ENCODE measurements at regions not wholly inside any gene's neighbourhood (a gene's known extent, or its start where the extent isn't known, plus 50 kb on each side); places are given as distances from the start of the nearest gene placed in this dataset.
"Not testable (repeated sequence)": the region's sequence is repeated elsewhere in the genome, so short reads cannot be mapped to it uniquely, and the experiment has no call there.

DNA sequence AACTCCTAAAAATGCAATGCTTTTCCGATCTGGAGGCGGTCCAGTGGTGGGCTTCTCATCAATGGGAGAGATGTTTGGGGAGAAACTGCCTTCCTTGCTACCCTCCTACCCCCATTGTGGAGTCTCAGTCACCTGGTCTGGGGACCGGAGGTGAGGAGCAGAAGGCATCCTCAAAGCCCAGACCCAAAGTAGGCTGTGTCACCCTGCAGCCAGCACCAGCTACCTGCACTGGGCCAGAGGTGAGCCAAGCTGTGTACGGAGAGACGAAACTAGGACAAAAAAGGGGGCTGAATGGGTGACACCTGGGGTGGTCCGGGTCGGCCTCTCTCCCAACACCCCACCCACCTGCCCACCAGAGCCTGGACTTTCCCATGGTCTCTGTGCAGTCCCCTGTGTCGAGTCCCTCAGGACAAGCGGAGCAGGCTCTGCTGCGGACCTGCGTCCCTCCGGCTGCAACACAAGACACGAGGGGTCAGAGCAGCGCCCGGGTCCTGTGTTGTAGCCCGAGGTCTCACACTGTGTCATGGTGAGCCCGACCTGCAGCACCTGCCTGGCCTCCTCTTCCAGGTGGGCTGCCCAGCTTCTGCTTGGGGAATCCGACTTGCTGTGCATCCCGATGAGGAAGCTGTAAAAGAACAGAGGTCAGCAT, 68.0 kb upstream of the RMP24 start:
- Histone ChIP-seq H3K4me3 (ENCODE audit: severe bottlenecking) (no peak overlapping the region), H3K27ac (ENCODE audit: poor library complexity, severe bottlenecking) (no peak overlapping the region), H3K27me3 (ENCODE audit: insufficient read depth, poor library complexity, severe bottlenecking) (no peaks in the 10 kb centered on the region), H3K9me3 (ENCODE audit: severe bottlenecking) (no peaks in the 10 kb centered on the region), H3K4me1 (ENCODE audit: insufficient read depth, poor library complexity, severe bottlenecking) (no peaks in the 10 kb centered on the region), H3K36me3 (ENCODE audit: low read depth) (no peaks in the 10 kb centered on the region)
- ATAC-seq (ENCODE audit: low read depth), result no peak
- DNase-seq (ENCODE audit: low spot score), result no peak
- TF ChIP-seq, protein P1, sequence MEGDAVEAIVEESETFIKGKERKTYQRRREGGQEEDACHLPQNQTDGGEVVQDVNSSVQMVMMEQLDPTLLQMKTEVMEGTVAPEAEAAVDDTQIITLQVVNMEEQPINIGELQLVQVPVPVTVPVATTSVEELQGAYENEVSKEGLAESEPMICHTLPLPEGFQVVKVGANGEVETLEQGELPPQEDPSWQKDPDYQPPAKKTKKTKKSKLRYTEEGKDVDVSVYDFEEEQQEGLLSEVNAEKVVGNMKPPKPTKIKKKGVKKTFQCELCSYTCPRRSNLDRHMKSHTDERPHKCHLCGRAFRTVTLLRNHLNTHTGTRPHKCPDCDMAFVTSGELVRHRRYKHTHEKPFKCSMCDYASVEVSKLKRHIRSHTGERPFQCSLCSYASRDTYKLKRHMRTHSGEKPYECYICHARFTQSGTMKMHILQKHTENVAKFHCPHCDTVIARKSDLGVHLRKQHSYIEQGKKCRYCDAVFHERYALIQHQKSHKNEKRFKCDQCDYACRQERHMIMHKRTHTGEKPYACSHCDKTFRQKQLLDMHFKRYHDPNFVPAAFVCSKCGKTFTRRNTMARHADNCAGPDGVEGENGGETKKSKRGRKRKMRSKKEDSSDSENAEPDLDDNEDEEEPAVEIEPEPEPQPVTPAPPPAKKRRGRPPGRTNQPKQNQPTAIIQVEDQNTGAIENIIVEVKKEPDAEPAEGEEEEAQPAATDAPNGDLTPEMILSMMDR (IDR thresholded peaks at IDR 0.05; ENCODE audit: poor library complexity, severe bottlenecking), result no peak

- no peaks in the 10 kb centered on the region for H3K4me1 ChIP-seq (ENCODE audit: insufficient read depth, poor library complexity, severe bottlenecking)
- no peak overlapping the region for H3K27ac ChIP-seq (ENCODE audit: poor library complexity, severe bottlenecking)
- no peak for ATAC-seq (ENCODE audit: low read depth)
- no peaks in the 10 kb centered on the region for H3K9me3 ChIP-seq (ENCODE audit: severe bottlenecking)
- no peak for DNase-seq (ENCODE audit: low spot score)
- H3K27me3 ChIP-seq (ENCODE audit: insufficient read depth, poor library complexity, severe bottlenecking), result no peaks in the 10 kb centered on the region
- TF ChIP-seq, protein P1 (IDR thresholded peaks at IDR 0.05; ENCODE audit: poor library complexity, severe bottlenecking), result no peak
- H3K36me3 ChIP-seq (ENCODE audit: low read depth), result no peaks in the 10 kb centered on the region
- H3K4me3 ChIP-seq (ENCODE audit: severe bottlenecking), result no peak overlapping the region
These were observed 67.0 kb upstream of the RMP24 start for GRCh38 chr18:35905436-35905835.

DNA sequence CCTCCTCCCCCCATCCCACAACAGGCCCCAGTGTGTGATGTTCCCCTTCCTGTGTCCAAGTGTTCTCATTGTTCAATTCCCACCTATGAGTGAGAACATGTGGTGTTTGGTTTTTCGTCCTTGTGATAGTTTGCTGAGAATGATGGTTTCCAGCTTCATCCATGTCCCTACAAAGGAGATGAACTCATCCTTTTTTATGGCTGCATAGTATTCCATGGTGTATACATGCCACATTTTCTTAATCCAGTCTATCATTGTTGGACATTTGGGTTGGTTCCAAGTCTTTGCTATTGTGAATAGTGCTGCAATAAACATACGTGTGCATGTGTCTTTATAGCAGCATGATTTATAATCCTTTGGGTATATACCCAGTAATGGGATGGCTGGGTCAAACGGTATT, 66.2 kb upstream of the RMP24 start:
- not testable (repeated sequence) for H3K9me3 ChIP-seq (ENCODE audit: severe bottlenecking); ATAC-seq (ENCODE audit: low read depth); H3K36me3 ChIP-seq (ENCODE audit: low read depth); H3K4me1 ChIP-seq (ENCODE audit: insufficient read depth, poor library complexity, severe bottlenecking); H3K4me3 ChIP-seq (ENCODE audit: severe bottlenecking); H3K27me3 ChIP-seq (ENCODE audit: insufficient read depth, poor library complexity, severe bottlenecking); H3K27ac ChIP-seq (ENCODE audit: poor library complexity, severe bottlenecking); DNase-seq (ENCODE audit: low spot score)

GRCh38 chr18:35910327-35910726, 62.2 kb upstream of the RMP24 start:
- no peaks in the 10 kb centered on the region for H3K4me1 ChIP-seq (ENCODE audit: insufficient read depth, poor library complexity, severe bottlenecking)
- no peak for DNase-seq (ENCODE audit: low spot score)
- H3K27me3 ChIP-seq (ENCODE audit: insufficient read depth, poor library complexity, severe bottlenecking), result no peaks in the 10 kb centered on the region
- no peak overlapping the region for H3K27ac ChIP-seq (ENCODE audit: poor library complexity, severe bottlenecking)
- H3K9me3 ChIP-seq (ENCODE audit: severe bottlenecking), result no peaks in the 10 kb centered on the region
- H3K4me3 ChIP-seq (ENCODE audit: severe bottlenecking), result no peak overlapping the region
- no peak for ATAC-seq (ENCODE audit: low read depth)
- no peaks in the 10 kb centered on the region for H3K36me3 ChIP-seq (ENCODE audit: low read depth)
- TF ChIP-seq, protein P1 (IDR thresholded peaks at IDR 0.05; ENCODE audit: poor library complexity, severe bottlenecking), result no peak

DNA sequence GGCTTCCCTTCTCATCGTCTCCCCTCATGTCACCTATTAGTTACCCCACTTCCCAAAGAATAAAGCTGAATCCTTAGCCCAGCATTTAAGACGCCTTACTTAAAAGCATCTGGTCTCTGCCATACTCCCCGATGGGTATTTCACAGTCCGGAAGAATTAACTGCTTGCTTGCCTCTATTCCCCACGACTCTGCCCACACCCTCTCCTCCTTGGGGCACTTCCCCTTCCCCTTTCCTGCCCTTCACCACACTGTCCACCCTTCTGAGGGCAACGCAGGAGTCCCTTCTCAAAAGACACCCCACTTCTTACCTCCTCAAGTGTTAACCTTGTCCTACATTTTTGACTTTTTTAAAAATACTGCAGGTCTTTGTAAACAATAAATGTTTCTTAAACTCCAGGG, 60.1 kb upstream of the RMP24 start:
- no peaks in the 10 kb centered on the region for H3K9me3 ChIP-seq (ENCODE audit: severe bottlenecking)
- DNase-seq (ENCODE audit: low spot score) (no peak), ATAC-seq (ENCODE audit: low read depth) (no peak)
- no peak overlapping the region for H3K4me3 ChIP-seq (ENCODE audit: severe bottlenecking)
- H3K36me3 ChIP-seq (ENCODE audit: low read depth), result no peaks in the 10 kb centered on the region
- no peaks in the 10 kb centered on the region for H3K4me1 ChIP-seq (ENCODE audit: insufficient read depth, poor library complexity, severe bottlenecking)
- no peaks in the 10 kb centered on the region for H3K27me3 ChIP-seq (ENCODE audit: insufficient read depth, poor library complexity, severe bottlenecking)
- H3K27ac ChIP-seq (ENCODE audit: poor library complexity, severe bottlenecking), result no peak overlapping the region
- TF ChIP-seq, protein P1 (IDR thresholded peaks at IDR 0.05; ENCODE audit: poor library complexity, severe bottlenecking), result no peak

Data from RWPE2 (cell line).